GM21737 (cell line): ENCODE measurements at regions not wholly inside any gene's neighbourhood (a gene's known extent, or its start where the extent isn't known, plus 50 kb on each side); places are given as distances from the start of the nearest gene placed in this dataset.

ENCODE experiments used
- ATAC-seq: cut with Tn5 transposase; IDR thresholded peaks from one replicate; pipeline ENCODE4 v1.9.1; 2021; ENCODE audit warnings: mild to moderate bottlenecking, moderate library complexity; ENCODE audit not compliant: unreplicated experiment

GRCh38 chr2:196565106-196565765 lies 74.3 kb upstream of the CCDC150 start:
- ATAC-seq, result no peak

GRCh38 chr2:196565982-196566381 lies 73.5 kb upstream of the CCDC150 start:
- ATAC-seq, result no peak

GRCh38 chr2:196566961-196567666 lies 72.4 kb upstream of the CCDC150 start:
- ATAC-seq, result no peak

- ATAC-seq, result no peak
Measured at GRCh38 chr2:196568506-196568905, 71.0 kb upstream of the CCDC150 start.

- ATAC-seq, result no peak
Measured at GRCh38 chr2:196584903-196585302, 54.6 kb upstream of the CCDC150 start.

GRCh38 chr2:196586511-196586991 lies 53.0 kb upstream of the CCDC150 start:
- ATAC-seq, result no peak

GRCh38 chr2:196587056-196587455 lies 52.5 kb upstream of the CCDC150 start:
- no peak for ATAC-seq

- ATAC-seq, result no peak
Measured at GRCh38 chr2:196587739-196588138, 51.8 kb upstream of the CCDC150 start.

GRCh38 chr2:196589419-196589818 lies 50.1 kb upstream of the CCDC150 start:
- no peak for ATAC-seq
